GM21737 (cell line): ENCODE measurements at regions not wholly inside any gene's neighbourhood (a gene's known extent, or its start where the extent isn't known, plus 50 kb on each side); places are given as distances from the start of the nearest gene placed in this dataset.

Experiments
- ATAC-seq: cut with Tn5 transposase; IDR thresholded peaks from one replicate; pipeline ENCODE4 v1.9.1; 2021; ENCODE audit warnings: mild to moderate bottlenecking, moderate library complexity; ENCODE audit not compliant: unreplicated experiment

GRCh38 chr15:77742570-77742969 lies 109.9 kb upstream of the LINGO1 start:
- ATAC-seq = no peak

GRCh38 chr15:77742127-77742526 lies 109.4 kb upstream of the LINGO1 start:
- ATAC-seq = no peak

- ATAC-seq = no peak
Measured at GRCh38 chr15:77741106-77741505, 108.4 kb upstream of the LINGO1 start.

GRCh38 chr15:77739591-77740378 lies 107.1 kb upstream of the LINGO1 start:
- ATAC-seq = no peak

GRCh38 chr15:77738441-77739302 lies 106.0 kb upstream of the LINGO1 start:
- ATAC-seq = no peak

GRCh38 chr15:77738038-77738370 lies 105.3 kb upstream of the LINGO1 start:
- ATAC-seq = no peak

GRCh38 chr15:77737238-77738037 lies 104.7 kb upstream of the LINGO1 start:
- no peak for ATAC-seq

- ATAC-seq = no peak
Measured at GRCh38 chr15:77734306-77734705, 101.6 kb upstream of the LINGO1 start.

GRCh38 chr15:77733579-77734300 lies 101.0 kb upstream of the LINGO1 start:
- no peak for ATAC-seq

GRCh38 chr15:77732514-77733335 lies 100.0 kb upstream of the LINGO1 start:
- ATAC-seq = no peak

- ATAC-seq = no peak
Measured at GRCh38 chr15:77731945-77732344, 99.2 kb upstream of the LINGO1 start.

GRCh38 chr15:77731067-77731466 lies 98.4 kb upstream of the LINGO1 start:
- no peak for ATAC-seq

- ATAC-seq = no peak
Measured at GRCh38 chr15:77727635-77728304, 95.1 kb upstream of the LINGO1 start.

GRCh38 chr15:77724715-77725114 lies 92.0 kb upstream of the LINGO1 start:
- no peak for ATAC-seq

GRCh38 chr15:77723756-77724155 lies 91.0 kb upstream of the LINGO1 start:
- ATAC-seq = no peak

GRCh38 chr15:77722759-77723460 lies 90.2 kb upstream of the LINGO1 start:
- ATAC-seq = no peak

- ATAC-seq = no peak
Measured at GRCh38 chr15:77721963-77722362, 89.3 kb upstream of the LINGO1 start.

- ATAC-seq = no peak
Measured at GRCh38 chr15:77720655-77721054, 87.9 kb upstream of the LINGO1 start.

- ATAC-seq = no peak
Measured at GRCh38 chr15:77720173-77720572, 87.5 kb upstream of the LINGO1 start.
